Smooth muscle cell (in vitro differentiated cells): ENCODE measurements at regions not wholly inside any gene's neighbourhood (a gene's known extent, or its start where the extent isn't known, plus 50 kb on each side); places are given as distances from the start of the nearest gene placed in this dataset.

Experiments used
- DNase-seq: peaks from one replicate; lab custom pipeline; 2025; ENCODE audit not compliant: unreplicated experiment; lab: John Stamatoyannopoulos, UW
- H2AFZ ChIP-seq: fragments of 200-600 bp; sonication (generic); 2 replicates; pipeline ENCODE4 v1.6.0; 2016; ENCODE audit warnings: antibody characterized with exemption, low read depth, mild to moderate bottlenecking
- H3F3A ChIP-seq: fragments of 200-600 bp; sonication (generic); 2 replicates; pipeline ENCODE4 v1.6.0; 2017; ENCODE audit warnings: antibody characterized with exemption, low read depth
- H3K27ac ChIP-seq: fragments of 200-600 bp; sonication (generic); 2 replicates; pipeline ENCODE4 v1.5.1; 2016; ENCODE audit warnings: low read depth, mild to moderate bottlenecking
- H3K27me3 ChIP-seq: fragments of 200-600 bp; sonication (generic); 2 replicates; pipeline ENCODE4 v1.6.1; 2016; ENCODE audit warnings: low read depth, mild to moderate bottlenecking
- H3K36me3 ChIP-seq: fragments of 200-600 bp; sonication (generic); 2 replicates; pipeline ENCODE4 v1.5.1; 2016; ENCODE audit warnings: low read depth
- H3K4me1 ChIP-seq: fragments of 200-600 bp; sonication (generic); 2 replicates; pipeline ENCODE4 v1.5.1; 2016; ENCODE audit warnings: low read depth
- H3K4me2 ChIP-seq: fragments of 200-600 bp; sonication (generic); 2 replicates; pipeline ENCODE4 v1.6.0; 2016; ENCODE audit warnings: mild to moderate bottlenecking
- H3K4me3 ChIP-seq: fragments of 200-600 bp; sonication (generic); 2 replicates; pipeline ENCODE4 v1.5.1; 2016; ENCODE audit warnings: mild to moderate bottlenecking
- H3K79me2 ChIP-seq: fragments of 200-600 bp; sonication (generic); 2 replicates; pipeline ENCODE4 v1.6.0; 2016; ENCODE audit warnings: low read depth, mild to moderate bottlenecking
- H3K9ac ChIP-seq: fragments of 200-600 bp; sonication (generic); 2 replicates; pipeline ENCODE4 v1.6.0; 2016; ENCODE audit warnings: low read depth
- H3K9me3 ChIP-seq: fragments of 200-600 bp; sonication (generic); replicated peaks from 2 replicates; pipeline ENCODE4 v1.5.1; 2016; ENCODE audit warnings: low read depth
- H4K20me1 ChIP-seq: fragments of 200-600 bp; sonication (generic); 2 replicates; pipeline ENCODE4 v1.6.0; 2016; ENCODE audit warnings: low read depth
- CTCF ChIP-seq: fragments of 200-600 bp; sonication (generic); IDR thresholded peaks from 2 replicates; pipeline ENCODE4 v1.5.1; 2017; ENCODE audit warnings: borderline replicate concordance, mild to moderate bottlenecking, antibody characterized with exemption; ENCODE audit not compliant: insufficient read depth, poor library complexity, severe bottlenecking
- WGBS: methylation state at CpG from one replicate; pipeline ENCODE4 v1.1.7; 2016; ENCODE audit warnings: low lambda C conversion rate; 5-methylcytosine and 5-hydroxymethylcytosine counted together

GRCh38 chr2:228703152-228703551, 521.7 kb upstream of the SPHKAP start:
- 67% methylated on average over 6 of the region's 6 CpGs for WGBS

GRCh38 chr2:228701506-228701905, 520.0 kb upstream of the SPHKAP start:
- DNase-seq, result no peak

More at GRCh38 chr2:228703152-228703551, 521.7 kb upstream of the SPHKAP start:
- no peaks in the 10 kb centered on the region for H3K79me2 ChIP-seq
- no peaks in the 10 kb centered on the region for H3K4me1 ChIP-seq
- no peak for DNase-seq
- no peak overlapping the region for H3K4me3 ChIP-seq
- H3K4me2 ChIP-seq, result no peak overlapping the region
- H4K20me1 ChIP-seq, result no peaks in the 10 kb centered on the region
- H3K27me3 ChIP-seq, result no peaks in the 10 kb centered on the region
- no peaks in the 10 kb centered on the region for H3K36me3 ChIP-seq
- no peaks in the 10 kb centered on the region for H3K9me3 ChIP-seq
- TF ChIP-seq CTCF, result no peak
- H3K9ac ChIP-seq, result no peak overlapping the region
- H3K27ac ChIP-seq, result no peak overlapping the region
- no peak overlapping the region for H2AFZ ChIP-seq
- H3F3A ChIP-seq, result peaks cover 4% of the 10 kb centered on the region

GRCh38 chr2:228700638-228701037, 519.2 kb upstream of the SPHKAP start:
- H3K4me3 ChIP-seq, result no peak overlapping the region
- no peaks in the 10 kb centered on the region for H3K36me3 ChIP-seq
- H3K27me3 ChIP-seq, result no peaks in the 10 kb centered on the region
- no peaks in the 10 kb centered on the region for H3K9me3 ChIP-seq
- WGBS, result 58% methylated on average over 7 of the region's 7 CpGs
- no peak overlapping the region for H3K4me2 ChIP-seq
- no peak overlapping the region for H3K9ac ChIP-seq
- H3K27ac ChIP-seq, result peak overlapping the region; percentile 43
- peaks cover 4% of the 10 kb centered on the region for H3F3A ChIP-seq
- no peaks in the 10 kb centered on the region for H3K4me1 ChIP-seq
- no peak for TF ChIP-seq CTCF
- H2AFZ ChIP-seq, result no peak overlapping the region
- H3K79me2 ChIP-seq, result no peaks in the 10 kb centered on the region
- no peaks in the 10 kb centered on the region for H4K20me1 ChIP-seq
- no peak for DNase-seq

More at GRCh38 chr2:228701506-228701905, 520.0 kb upstream of the SPHKAP start:
- Histone ChIP-seq H3F3A (peaks cover 4% of the 10 kb centered on the region), H3K9ac (no peak overlapping the region), H3K27me3 (no peaks in the 10 kb centered on the region), H3K79me2 (no peaks in the 10 kb centered on the region), H3K36me3 (no peaks in the 10 kb centered on the region), H3K9me3 (no peaks in the 10 kb centered on the region), H3K4me2 (no peak overlapping the region), H4K20me1 (no peaks in the 10 kb centered on the region), H2AFZ (peak overlapping the region; percentile 60), H3K4me1 (no peaks in the 10 kb centered on the region), H3K27ac (peak overlapping the region; percentile 29), H3K4me3 (no peak overlapping the region)
- no peak for TF ChIP-seq CTCF

GRCh38 chr2:228699888-228700287, 518.4 kb upstream of the SPHKAP start:
- no peaks in the 10 kb centered on the region for H3K36me3 ChIP-seq
- no peaks in the 10 kb centered on the region for H3K9me3 ChIP-seq
- H2AFZ ChIP-seq, result no peak overlapping the region
- no peaks in the 10 kb centered on the region for H3K4me1 ChIP-seq
- no peaks in the 10 kb centered on the region for H3K27me3 ChIP-seq
- peak overlapping the region; percentile 43 for H3K27ac ChIP-seq
- 94% methylated on average over 5 of the region's 5 CpGs for WGBS
- H3K79me2 ChIP-seq, result no peaks in the 10 kb centered on the region
- H3F3A ChIP-seq, result peaks cover 4% of the 10 kb centered on the region
- H3K4me2 ChIP-seq, result no peak overlapping the region
- no peak overlapping the region for H3K4me3 ChIP-seq
- H3K9ac ChIP-seq, result no peak overlapping the region
- TF ChIP-seq CTCF, result no peak
- H4K20me1 ChIP-seq, result no peaks in the 10 kb centered on the region
- no peak for DNase-seq
